H1 (cell line): ENCODE measurements at regions not wholly inside any gene's neighbourhood (a gene's known extent, or its start where the extent isn't known, plus 50 kb on each side); places are given as distances from the start of the nearest gene placed in this dataset.

Source experiments
- EP300 ChIP-seq, 2 experiments: IDR thresholded peaks; 1 replicate in 1 of 2; 2 replicates in 1 of 2; pipeline ENCODE4 v1.6.1; 2011 to 2012; ENCODE audit warnings: low read depth in 2 of 2, low read length in 2 of 2, mild to moderate bottlenecking in 2 of 2, borderline replicate concordance in 1 of 2, inconsistent platforms in 1 of 2, moderate library complexity in 1 of 2
- POLR2A ChIP-seq, 2 experiments: IDR thresholded peaks; 1 replicate in 1 of 2; 2 replicates in 1 of 2; pipeline ENCODE4 v1.6.1; 2011; ENCODE audit warnings: low read depth in 2 of 2, low read length in 2 of 2, mild to moderate bottlenecking in 2 of 2; ENCODE audit errors: control extremely low read depth in 1 of 2
- RBBP5 ChIP-seq: IDR thresholded peaks from 2 replicates; pipeline ENCODE4 v1.7.1; 2012; ENCODE audit warnings: low read depth, mild to moderate bottlenecking, inconsistent platforms, low read length, moderate library complexity, borderline replicate concordance
- TF ChIP-seq, protein P1 (sequence below): IDR thresholded peaks from 2 replicates; pipeline ENCODE4 v1.6.1; 2011; ENCODE audit warnings: low read length, improper control_type of control experiment

DNA sequence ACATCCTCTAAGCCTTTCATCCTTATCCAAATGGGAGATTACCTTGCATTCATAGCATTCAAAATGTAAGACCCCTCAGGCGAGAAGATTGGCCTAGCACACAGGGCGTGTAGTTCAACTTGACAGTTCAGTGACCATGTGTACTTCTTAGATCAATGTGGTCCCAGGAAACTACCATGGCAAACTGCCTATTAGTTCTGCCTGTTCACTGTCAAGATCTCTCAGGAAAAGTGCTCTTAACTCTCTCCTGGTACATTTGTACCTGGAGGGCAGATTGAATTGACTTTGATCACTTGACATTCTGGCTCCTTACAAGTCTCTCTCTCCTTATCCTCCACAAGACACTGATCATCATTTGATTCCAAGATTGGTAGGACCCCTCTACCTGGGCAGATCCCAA lies 122.4 kb downstream of the CDC7 start:
- TF ChIP-seq EP300 (IDR thresholded peaks at IDR 0.05; ENCODE audit: borderline replicate concordance in 1 of 2, low read depth in 2 of 2, low read length in 2 of 2) = no peak
- TF ChIP-seq, protein P1, sequence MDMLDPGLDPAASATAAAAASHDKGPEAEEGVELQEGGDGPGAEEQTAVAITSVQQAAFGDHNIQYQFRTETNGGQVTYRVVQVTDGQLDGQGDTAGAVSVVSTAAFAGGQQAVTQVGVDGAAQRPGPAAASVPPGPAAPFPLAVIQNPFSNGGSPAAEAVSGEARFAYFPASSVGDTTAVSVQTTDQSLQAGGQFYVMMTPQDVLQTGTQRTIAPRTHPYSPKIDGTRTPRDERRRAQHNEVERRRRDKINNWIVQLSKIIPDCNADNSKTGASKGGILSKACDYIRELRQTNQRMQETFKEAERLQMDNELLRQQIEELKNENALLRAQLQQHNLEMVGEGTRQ = no peak
- no peak for TF ChIP-seq RBBP5
- TF ChIP-seq POLR2A (IDR thresholded peaks at IDR 0.05; ENCODE audit: control extremely low read depth in 1 of 2, low read depth in 2 of 2, low read length in 2 of 2) = no peak
